Peyer's patch (tissue), 4 donors: ENCODE measurements at regions not wholly inside any gene's neighbourhood (a gene's known extent, or its start where the extent isn't known, plus 50 kb on each side); places are given as distances from the start of the nearest gene placed in this dataset.

Experiments used
- POLR2A ChIP-seq, 2 donors: fragments of 450-650 bp; IDR thresholded peaks; one replicate each; pipeline ENCODE4 v1.5.1; 2017; ENCODE audit warnings: antibody characterized with exemption in 2 of 2, mild to moderate bottlenecking in 2 of 2, moderate library complexity in 2 of 2
- TF ChIP-seq, protein P1 (sequence below), 6 experiments: fragments of 450-650 bp in 4 of 6; fragments of 200-600 bp in 2 of 6; sonication (generic) in 1 of 6; IDR thresholded peaks; one replicate each; pipeline ENCODE4 v1.5.1; 2017 to 2019; ENCODE audit warnings: antibody characterized with exemption in 6 of 6, mild to moderate bottlenecking in 3 of 6, moderate library complexity in 1 of 6

DNA sequence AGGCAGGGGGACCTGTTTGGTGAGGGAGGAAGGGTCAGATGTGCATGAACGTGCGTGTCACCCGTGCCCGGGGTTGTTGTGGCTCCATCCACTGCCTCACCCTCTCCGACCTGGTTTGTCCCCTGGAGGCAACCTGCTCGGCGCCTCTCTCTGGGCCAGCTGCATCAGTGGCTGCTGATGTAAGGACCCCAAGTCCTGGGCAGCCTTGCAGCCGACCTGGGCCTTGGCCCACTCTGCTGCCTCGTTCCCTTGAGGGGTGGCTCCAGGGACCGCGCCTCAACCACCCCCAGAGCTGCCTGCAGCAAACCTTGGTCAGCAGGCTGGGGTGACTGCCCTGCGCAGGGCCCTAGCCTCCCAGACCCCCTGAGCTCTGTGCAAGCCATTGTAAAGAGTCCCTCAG is 351.7 kb downstream of the TMEM121 start:
- TF ChIP-seq, protein P1, sequence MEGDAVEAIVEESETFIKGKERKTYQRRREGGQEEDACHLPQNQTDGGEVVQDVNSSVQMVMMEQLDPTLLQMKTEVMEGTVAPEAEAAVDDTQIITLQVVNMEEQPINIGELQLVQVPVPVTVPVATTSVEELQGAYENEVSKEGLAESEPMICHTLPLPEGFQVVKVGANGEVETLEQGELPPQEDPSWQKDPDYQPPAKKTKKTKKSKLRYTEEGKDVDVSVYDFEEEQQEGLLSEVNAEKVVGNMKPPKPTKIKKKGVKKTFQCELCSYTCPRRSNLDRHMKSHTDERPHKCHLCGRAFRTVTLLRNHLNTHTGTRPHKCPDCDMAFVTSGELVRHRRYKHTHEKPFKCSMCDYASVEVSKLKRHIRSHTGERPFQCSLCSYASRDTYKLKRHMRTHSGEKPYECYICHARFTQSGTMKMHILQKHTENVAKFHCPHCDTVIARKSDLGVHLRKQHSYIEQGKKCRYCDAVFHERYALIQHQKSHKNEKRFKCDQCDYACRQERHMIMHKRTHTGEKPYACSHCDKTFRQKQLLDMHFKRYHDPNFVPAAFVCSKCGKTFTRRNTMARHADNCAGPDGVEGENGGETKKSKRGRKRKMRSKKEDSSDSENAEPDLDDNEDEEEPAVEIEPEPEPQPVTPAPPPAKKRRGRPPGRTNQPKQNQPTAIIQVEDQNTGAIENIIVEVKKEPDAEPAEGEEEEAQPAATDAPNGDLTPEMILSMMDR (IDR thresholded peaks at IDR 0.05) = no peak
- TF ChIP-seq POLR2A (IDR thresholded peaks at IDR 0.05) = no peak
